IMR-90 (cell line): ENCODE measurements at regions not wholly inside any gene's neighbourhood (a gene's known extent, or its start where the extent isn't known, plus 50 kb on each side); places are given as distances from the start of the nearest gene placed in this dataset.

ENCODE experiments used
- ATAC-seq: fragments of 200-7000 bp; cut with Tn5 transposase; 2 replicates; pipeline ENCODE4 v1.9.1; 2020; ENCODE audit warnings: low read depth, mild to moderate bottlenecking, moderate library complexity
- BruUV-seq: library from RNA; stranded (reverse); fragments of 400-500 nt; replicated peaks from 2 replicates; lab custom pipeline; 2021; lab: Mats Ljungman, UMichigan
- CTCF ChIA-PET: fragments of 300-600 bp; formaldehyde crosslinking; extraction: SDS; loops from one replicate; lab custom pipeline; 2021; ENCODE audit warnings: antibody characterized with exemption; lab: Yijun Ruan, JAX
- POLR2A ChIA-PET: fragments of 300-600 bp; sonication (Branson Sonifier 250); formaldehyde crosslinking; loops from one replicate; lab custom pipeline; 2022; ENCODE audit warnings: antibody characterized with exemption; ENCODE audit not compliant: unreplicated experiment; lab: Charles Lee
- DNase-seq: peaks from one replicate; pipeline ENCODE4 v3.0.0; 2013
- H2AFZ ChIP-seq: replicated peaks from 2 replicates; pipeline ENCODE3; 2013; ENCODE audit warnings: low read length, mild to moderate bottlenecking; ENCODE audit not compliant: poor library complexity
- H2AK5ac ChIP-seq: 2 replicates; pipeline ENCODE4 v1.6.1; 2013; ENCODE audit warnings: low read depth, low read length, inconsistent platforms
- H2AK9ac ChIP-seq: replicated peaks from 2 replicates; pipeline ENCODE3; 2013; ENCODE audit warnings: mild to moderate bottlenecking, low read depth, low read length, moderate library complexity; ENCODE audit not compliant: poor library complexity
- H2BK120ac ChIP-seq: 2 replicates; pipeline ENCODE4 v1.6.1; 2013; ENCODE audit warnings: low read depth, low read length, inconsistent platforms
- H2BK15ac ChIP-seq: 3 replicates; pipeline ENCODE4 v1.6.1; 2013; ENCODE audit warnings: low read depth, low read length, inconsistent platforms
- H2BK20ac ChIP-seq: 2 replicates; pipeline ENCODE4 v1.6.1; 2013; ENCODE audit warnings: low read depth, mild to moderate bottlenecking, inconsistent platforms, low read length, moderate library complexity
- H2BK5ac ChIP-seq: 2 replicates; pipeline ENCODE4 v1.6.1; 2013; ENCODE audit warnings: mild to moderate bottlenecking, low read depth, low read length, inconsistent platforms; ENCODE audit not compliant: poor library complexity, severe bottlenecking
- H3K14ac ChIP-seq: replicated peaks from 2 replicates; pipeline ENCODE4 v1.6.1; 2013; ENCODE audit warnings: low read depth, low read length, inconsistent platforms
- H3K18ac ChIP-seq: 2 replicates; pipeline ENCODE4 v1.6.1; 2013; ENCODE audit warnings: low read depth, low read length, control low read depth
- H3K23ac ChIP-seq: 2 replicates; pipeline ENCODE4 v1.6.1; 2013; ENCODE audit warnings: low read depth, low read length, inconsistent platforms
- H3K27ac ChIP-seq: 2 replicates; pipeline ENCODE4 v1.5.1; 2013; ENCODE audit warnings: mild to moderate bottlenecking, control low read depth, low read length; ENCODE audit not compliant: insufficient read depth
- H3K27me3 ChIP-seq: 2 replicates; pipeline ENCODE4 v1.6.1; 2013; ENCODE audit warnings: low read length; ENCODE audit not compliant: control insufficient read depth, insufficient read depth
- H3K36me3 ChIP-seq: 2 replicates; pipeline ENCODE4 v1.6.1; 2013; ENCODE audit warnings: low read length, mixed read lengths; ENCODE audit not compliant: control insufficient read depth, insufficient read depth
- H3K4ac ChIP-seq: 2 replicates; pipeline ENCODE4 v1.6.1; 2013; ENCODE audit warnings: low read depth, low read length, inconsistent platforms
- H3K4me1 ChIP-seq: 2 replicates; pipeline ENCODE4 v1.6.1; 2013; ENCODE audit warnings: low read length, mixed read lengths; ENCODE audit not compliant: control insufficient read depth, insufficient read depth
- H3K4me2 ChIP-seq: 2 replicates; pipeline ENCODE4 v1.6.1; 2013; ENCODE audit warnings: low read depth, mild to moderate bottlenecking, control low read depth, low read length, moderate library complexity
- H3K4me3 ChIP-seq: 2 replicates; pipeline ENCODE4 v1.5.1; 2013; ENCODE audit warnings: low read depth, mild to moderate bottlenecking, control low read depth, low read length, moderate library complexity; ENCODE audit not compliant: insufficient read depth
- H3K56ac ChIP-seq: 2 replicates; pipeline ENCODE4 v1.6.1; 2013; ENCODE audit warnings: low read length, inconsistent platforms; ENCODE audit not compliant: insufficient read depth; ENCODE audit errors: extremely low read depth
- H3K79me1 ChIP-seq, 2 experiments: 2 replicates each; pipeline ENCODE4 v1.6.1; 2013; ENCODE audit warnings: low read length in 2 of 2, inconsistent platforms in 1 of 2, low read depth in 1 of 2
- H3K9ac ChIP-seq: 2 replicates; pipeline ENCODE4 v1.6.1; 2013; ENCODE audit warnings: low read depth, low read length, control low read depth
- H3K9me1 ChIP-seq: 2 replicates; pipeline ENCODE4 v1.6.1; 2013; ENCODE audit warnings: low read length, inconsistent platforms; ENCODE audit not compliant: insufficient read depth
- H3K9me3 ChIP-seq: 2 replicates; pipeline ENCODE4 v1.6.1; 2013; ENCODE audit warnings: low read length; ENCODE audit not compliant: control insufficient read depth, insufficient read depth
- H4K20me1 ChIP-seq: 2 replicates; pipeline ENCODE4 v1.6.1; 2013; ENCODE audit warnings: low read length, inconsistent platforms; ENCODE audit not compliant: insufficient read depth
- H4K5ac ChIP-seq: 2 replicates; pipeline ENCODE4 v1.6.1; 2013; ENCODE audit warnings: mild to moderate bottlenecking, low read depth, low read length, control low read depth
- H4K8ac ChIP-seq, 2 experiments: 2 replicates each; pipeline ENCODE4 v1.6.1; 2013; ENCODE audit warnings: low read depth in 2 of 2, low read length in 2 of 2, control low read depth in 1 of 2, inconsistent platforms in 1 of 2
- H4K91ac ChIP-seq: 2 replicates; pipeline ENCODE4 v1.6.1; 2013; ENCODE audit warnings: low read depth, low read length, inconsistent platforms; ENCODE audit not compliant: insufficient read depth
- BHLHE40 ChIP-seq: fragments of 150-350 bp; IDR thresholded peaks from 2 replicates; pipeline ENCODE4 v1.6.1; 2016; ENCODE audit warnings: mild to moderate bottlenecking, low read depth, low read length
- CEBPB ChIP-seq: IDR thresholded peaks from 2 replicates; pipeline ENCODE4 v1.6.1; 2012; ENCODE audit warnings: low read depth, low read length, improper control_type of control experiment
- CTCF ChIP-seq: conservative IDR thresholded peaks from 2 replicates; pipeline ENCODE4 v1.5.1; 2012; ENCODE audit warnings: mild to moderate bottlenecking, low read depth, low read length, improper control_type of control experiment
- MAFK ChIP-seq: IDR thresholded peaks from 2 replicates; pipeline ENCODE4 v1.6.1; 2012; ENCODE audit warnings: low read depth, low read length, improper control_type of control experiment
- MAZ ChIP-seq: IDR thresholded peaks from 2 replicates; pipeline ENCODE4 v1.6.1; 2012; ENCODE audit warnings: low read depth, mild to moderate bottlenecking, low read length, improper control_type of control experiment, moderate library complexity, borderline replicate concordance
- NFE2L2 ChIP-seq: fragments of 150-350 bp; IDR thresholded peaks from 2 replicates; pipeline ENCODE4 v1.6.1; 2016; ENCODE audit warnings: low read depth, mild to moderate bottlenecking, low read length
- POLR2A ChIP-seq: IDR thresholded peaks from 2 replicates; pipeline ENCODE4 v1.6.1; 2012; ENCODE audit warnings: mild to moderate bottlenecking, low read depth, low read length
- RAD21 ChIP-seq: IDR thresholded peaks from 2 replicates; pipeline ENCODE4 v1.6.1; 2012; ENCODE audit warnings: low read length, improper control_type of control experiment
- RCOR1 ChIP-seq: IDR thresholded peaks from 2 replicates; pipeline ENCODE4 v1.6.1; 2012; ENCODE audit warnings: mild to moderate bottlenecking, low read length, improper control_type of control experiment; ENCODE audit not compliant: insufficient replicate concordance
- RFX5 ChIP-seq: IDR thresholded peaks from 2 replicates; pipeline ENCODE4 v1.8.0; 2012; ENCODE audit warnings: low read depth, mild to moderate bottlenecking, low read length, moderate library complexity
- SMC3 ChIP-seq: fragments of 150-350 bp; IDR thresholded peaks from 2 replicates; pipeline ENCODE4 v1.6.1; 2016; ENCODE audit warnings: low read depth, mild to moderate bottlenecking, antibody characterized with exemption, low read length, moderate library complexity
- WGBS, 2 experiments: methylation state at CpG; one replicate each; pipeline versions ENCODE4 v1.1.5 to v1.1.7; 2013; ENCODE audit warnings: missing lambda C conversion rate in 2 of 2; ENCODE audit not compliant: insufficient read length in 1 of 2; ENCODE audit errors: extremely low coverage in 2 of 2; 5-methylcytosine and 5-hydroxymethylcytosine counted together
- dilution Hi-C: fragments of 300-500 bp; cut with HindIII; formaldehyde crosslinking; loops from one replicate; pipeline ENCODE4 v1.14.3; 2018; ENCODE audit warnings: low sequenced_read_pairs; ENCODE audit not compliant: unreplicated experiment
- in situ Hi-C: fragments of 300-500 bp; cut with MboI; formaldehyde crosslinking; loops from 3 replicates; pipeline ENCODE4 v1.14.3; 2019; ENCODE audit warnings: low sequenced_read_pairs, inconsistent platforms, mixed read lengths
- intact Hi-C: fragments of 100-400 bp; cut with micrococcal nuclease; formaldehyde crosslinking; loops from 2 replicates; pipeline ENCODE4 v1.10.0; 2022
- TF ChIP-seq, protein P1 (sequence below): fragments of 150-350 bp; IDR thresholded peaks from 2 replicates; pipeline ENCODE4 v1.6.1; 2017; ENCODE audit warnings: mild to moderate bottlenecking, antibody characterized with exemption, low read length, low read depth

GRCh38 chr14:96744262-96744661 lies 52.9 kb upstream of the VRK1 start:
- Histone ChIP-seq H4K8ac (no peak overlapping the region), H3K36me3 (no peaks in the 10 kb centered on the region), H2AK5ac (no peak overlapping the region), H2BK15ac (no peak overlapping the region), H4K91ac (no peak overlapping the region), H2BK5ac (no peak overlapping the region), H4K20me1 (no peaks in the 10 kb centered on the region), H3K27me3 (peaks cover 28% of the 10 kb centered on the region), H2AFZ (no peak overlapping the region), H3K4me2 (no peak overlapping the region), H2BK20ac (no peak overlapping the region), H3K79me1 (no peaks in the 10 kb centered on the region), H3K14ac (no peak overlapping the region), H3K4me3 (no peak overlapping the region), H3K4me1 (no peaks in the 10 kb centered on the region), H3K18ac (no peak overlapping the region), H3K9me1 (0 out of 2 replicates have a peak, but pooled peaks cover 3% of the 10 kb centered on the region), H2AK9ac (no peak overlapping the region), H3K27ac (no peak overlapping the region), H2BK120ac (no peak overlapping the region), H3K9ac (no peak overlapping the region), H3K23ac (no peak overlapping the region), H3K4ac (no peak overlapping the region), H4K5ac (no peak overlapping the region), H3K9me3 (no peaks in the 10 kb centered on the region), H3K56ac (no peak overlapping the region)
- POLR2A ChIA-PET = no interaction called here
- ATAC-seq (no peak), DNase-seq (no peak)
- in situ Hi-C loops (loop anchor here (10.0 kb wide), 1 partner anchor 159 kb away; no protein-coding TSS in a partner anchor), intact Hi-C loops (loop anchor here (5.0 kb wide), 1 partner anchor 108 kb away; no protein-coding TSS in a partner anchor), dilution Hi-C loops (no loop called here)
- TF ChIP-seq, protein P1, sequence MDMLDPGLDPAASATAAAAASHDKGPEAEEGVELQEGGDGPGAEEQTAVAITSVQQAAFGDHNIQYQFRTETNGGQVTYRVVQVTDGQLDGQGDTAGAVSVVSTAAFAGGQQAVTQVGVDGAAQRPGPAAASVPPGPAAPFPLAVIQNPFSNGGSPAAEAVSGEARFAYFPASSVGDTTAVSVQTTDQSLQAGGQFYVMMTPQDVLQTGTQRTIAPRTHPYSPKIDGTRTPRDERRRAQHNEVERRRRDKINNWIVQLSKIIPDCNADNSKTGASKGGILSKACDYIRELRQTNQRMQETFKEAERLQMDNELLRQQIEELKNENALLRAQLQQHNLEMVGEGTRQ = no peak
- TF ChIP-seq MAFK (no peak), RFX5 (no peak), RAD21 (no peak), BHLHE40 (no peak), CTCF (no peak), POLR2A (no peak), MAZ (no peak), CEBPB (no peak), SMC3 (no peak), RCOR1 (no peak), NFE2L2 (no peak)
- no TSS peak for BruUV-seq
- 71% methylated on average over 1 of the region's 7 CpGs; no CpG with 5 or more reads in 1 of the 2 experiments for WGBS, 2 experiments
- CTCF ChIA-PET = no interaction called here
